Osteoblast (primary cell): ENCODE measurements at regions not wholly inside any gene's neighbourhood (a gene's known extent, or its start where the extent isn't known, plus 50 kb on each side); places are given as distances from the start of the nearest gene placed in this dataset.
"Not testable (repeated sequence)": the region's sequence is repeated elsewhere in the genome, so short reads cannot be mapped to it uniquely, and the experiment has no call there.

Experiments
- DNase-seq: peaks from one replicate; pipeline ENCODE4 v3.0.0; 2011; ENCODE audit warnings: low spot score, mixed read lengths; ENCODE audit not compliant: insufficient read length; ENCODE audit errors: missing footprints
- H2AFZ ChIP-seq: 2 replicates; pipeline ENCODE4 v1.6.0; 2011; ENCODE audit warnings: mild to moderate bottlenecking, low read length
- H3K27ac ChIP-seq: 2 replicates; pipeline ENCODE4 v1.5.1; 2011; ENCODE audit warnings: mild to moderate bottlenecking, low read depth, low read length, moderate library complexity
- H3K27me3 ChIP-seq: 2 replicates; pipeline ENCODE4 v1.6.0; 2012; ENCODE audit warnings: mild to moderate bottlenecking, control low read depth, inconsistent platforms, low read length, moderate library complexity; ENCODE audit not compliant: insufficient read depth
- H3K36me3 ChIP-seq: 2 replicates; pipeline ENCODE4 v1.5.1; 2011; ENCODE audit warnings: mild to moderate bottlenecking, low read length, control low read depth, moderate library complexity; ENCODE audit not compliant: insufficient read depth
- H3K4me1 ChIP-seq: 2 replicates; pipeline ENCODE4 v1.5.1; 2011; ENCODE audit warnings: mild to moderate bottlenecking, low read length, control low read depth, moderate library complexity; ENCODE audit not compliant: insufficient read depth
- H3K4me2 ChIP-seq: 2 replicates; pipeline ENCODE4 v1.6.0; 2011; ENCODE audit warnings: mild to moderate bottlenecking, low read length; ENCODE audit not compliant: insufficient read depth
- H3K4me3 ChIP-seq: fragments of 200-600 bp; sonication (generic); 3 replicates; pipeline ENCODE4 v1.5.1; 2012; ENCODE audit warnings: mild to moderate bottlenecking, low read length, inconsistent platforms; ENCODE audit not compliant: insufficient read depth
- H3K79me2 ChIP-seq: 2 replicates; pipeline ENCODE4 v1.6.0; 2012; ENCODE audit warnings: mild to moderate bottlenecking, low read length, control low read depth, inconsistent platforms; ENCODE audit not compliant: insufficient read depth
- H3K9me3 ChIP-seq: 2 replicates; pipeline ENCODE4 v1.5.1; 2011; ENCODE audit warnings: low read depth, low read length, control low read depth
- H4K20me1 ChIP-seq: 2 replicates; pipeline ENCODE4 v1.6.0; 2012; ENCODE audit warnings: mild to moderate bottlenecking, low read length, control low read depth; ENCODE audit not compliant: insufficient read depth
- CTCF ChIP-seq: IDR thresholded peaks from 2 replicates; pipeline ENCODE4 v1.5.1; 2011; ENCODE audit warnings: mild to moderate bottlenecking, low read depth, low read length, moderate library complexity; ENCODE audit errors: extremely low read depth

- no peaks in the 10 kb centered on the region for H4K20me1 ChIP-seq
- no peak overlapping the region for H3K4me2 ChIP-seq
- H2AFZ ChIP-seq: no peak overlapping the region
- no peaks in the 10 kb centered on the region for H3K9me3 ChIP-seq
- no peaks in the 10 kb centered on the region for H3K4me1 ChIP-seq
- H3K27me3 ChIP-seq: no peaks in the 10 kb centered on the region
- no peak for TF ChIP-seq CTCF
- H3K36me3 ChIP-seq: no peaks in the 10 kb centered on the region
- H3K79me2 ChIP-seq: no peaks in the 10 kb centered on the region
- H3K4me3 ChIP-seq: no peak overlapping the region
- H3K27ac ChIP-seq: no peak overlapping the region
- no peak for DNase-seq
These were observed 146.8 kb downstream of the CRLF3 start for GRCh38 chr17:30677550-30678249.

- not testable (repeated sequence) for H3K27ac ChIP-seq, H3K9me3 ChIP-seq, H3K27me3 ChIP-seq, H3K36me3 ChIP-seq, H3K4me2 ChIP-seq, H3K4me3 ChIP-seq, H3K79me2 ChIP-seq, H4K20me1 ChIP-seq, H2AFZ ChIP-seq, H3K4me1 ChIP-seq, DNase-seq
These were observed 148.6 kb downstream of the CRLF3 start for GRCh38 chr17:30675777-30676492.

- H3K4me1 ChIP-seq, H3K27me3 ChIP-seq, H2AFZ ChIP-seq, H3K4me3 ChIP-seq, H3K27ac ChIP-seq, DNase-seq, H3K79me2 ChIP-seq, H4K20me1 ChIP-seq, H3K9me3 ChIP-seq, H3K4me2 ChIP-seq, H3K36me3 ChIP-seq: not testable (repeated sequence)
These were observed 155.3 kb downstream of the CRLF3 start for GRCh38 chr17:30669217-30669649.

GRCh38 chr17:30668360-30669181 is 155.9 kb downstream of the CRLF3 start:
- H3K79me2 ChIP-seq, DNase-seq, H3K4me3 ChIP-seq: not testable (repeated sequence)

GRCh38 chr17:30667657-30668359 is 156.7 kb downstream of the CRLF3 start:
- not testable (repeated sequence) for H3K79me2 ChIP-seq, H2AFZ ChIP-seq, H3K36me3 ChIP-seq, H3K4me1 ChIP-seq, H3K27me3 ChIP-seq, H3K27ac ChIP-seq, H3K9me3 ChIP-seq, H4K20me1 ChIP-seq, DNase-seq
- peak overlapping the region; percentile 59 for H3K4me3 ChIP-seq
- H3K4me2 ChIP-seq: peak overlapping the region; percentile 18

More at GRCh38 chr17:30668360-30669181, 155.9 kb downstream of the CRLF3 start:
- H3K4me2 ChIP-seq, H3K36me3 ChIP-seq, H3K27ac ChIP-seq, H2AFZ ChIP-seq, H3K27me3 ChIP-seq, H4K20me1 ChIP-seq, H3K4me1 ChIP-seq, H3K9me3 ChIP-seq: not testable (repeated sequence)

- DNase-seq, H3K9me3 ChIP-seq, H3K36me3 ChIP-seq, H3K27me3 ChIP-seq, H3K27ac ChIP-seq, H2AFZ ChIP-seq, H4K20me1 ChIP-seq, H3K79me2 ChIP-seq, H3K4me1 ChIP-seq: not testable (repeated sequence)
- H3K4me2 ChIP-seq: peak overlapping the region; percentile 18
- H3K4me3 ChIP-seq: peak overlapping the region; percentile 59
These were observed 157.4 kb downstream of the CRLF3 start for GRCh38 chr17:30666838-30667656.

GRCh38 chr17:30663727-30664455 is 160.6 kb downstream of the CRLF3 start:
- H4K20me1 ChIP-seq, DNase-seq, H3K9me3 ChIP-seq, H3K36me3 ChIP-seq, H3K4me1 ChIP-seq, H3K27me3 ChIP-seq, H3K79me2 ChIP-seq, H2AFZ ChIP-seq, H3K27ac ChIP-seq, H3K4me3 ChIP-seq, H3K4me2 ChIP-seq: not testable (repeated sequence)
